Astrocyte of the spinal cord (primary cell): ENCODE measurements at regions not wholly inside any gene's neighbourhood (a gene's known extent, or its start where the extent isn't known, plus 50 kb on each side); places are given as distances from the start of the nearest gene placed in this dataset.
A peak's percentile ranks its signal among the peaks of the same experiment; 100 is the strongest.

Source experiments
- DNase-seq: peaks from one replicate; pipeline ENCODE4 v3.0.0; 2011; ENCODE audit warnings: low read depth, low spot score
- H3K4me3 ChIP-seq: 2 replicates; pipeline ENCODE4 v1.5.1; 2011; ENCODE audit warnings: low read depth, mild to moderate bottlenecking, low read length, moderate library complexity
- CTCF ChIP-seq: IDR thresholded peaks from 2 replicates; pipeline ENCODE4 v1.5.1; 2012; ENCODE audit warnings: low read depth, mild to moderate bottlenecking, low read length, inconsistent platforms
- in situ Hi-C: cut with HindIII; loops from 2 replicates; pipeline ENCODE4 v1.10.0; 2017; ENCODE audit warnings: low sequenced_read_pairs

GRCh38 chr3:102206511-102207031 is 228.2 kb upstream of the ZPLD1 start:
- H3K4me3 ChIP-seq, result no peak overlapping the region
- in situ Hi-C loops, result no loop called here
- DNase-seq, result peak; percentile 64
- no peak for TF ChIP-seq CTCF

- in situ Hi-C loops, result no loop called here
- DNase-seq, result peak; percentile 16
- no peak for TF ChIP-seq CTCF
- H3K4me3 ChIP-seq, result no peak overlapping the region
These were observed 227.7 kb upstream of the ZPLD1 start for GRCh38 chr3:102207151-102207571.

GRCh38 chr3:102215166-102215565 is 219.6 kb upstream of the ZPLD1 start:
- in situ Hi-C loops, result no loop called here
- DNase-seq, result no peak

DNA sequence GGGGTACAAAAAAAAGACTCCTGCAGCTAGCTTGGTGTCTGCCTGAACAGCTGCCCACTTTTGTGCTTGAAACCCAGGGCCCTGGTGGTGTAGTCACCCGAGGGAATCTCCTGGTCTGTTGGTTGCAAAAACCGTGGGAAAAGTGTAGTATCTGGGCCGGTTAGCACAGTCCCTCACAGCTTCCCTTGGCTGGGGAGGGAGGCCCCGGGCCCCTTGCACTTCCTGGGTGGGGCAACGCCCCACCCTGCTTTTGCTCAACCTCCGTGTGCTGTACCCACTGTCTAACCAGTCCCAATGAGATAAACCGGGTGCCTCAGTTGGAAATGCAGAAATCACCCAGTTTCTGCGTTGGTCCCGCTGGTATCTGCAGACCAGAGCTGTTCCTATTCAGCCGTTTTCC is 211.7 kb upstream of the ZPLD1 start:
- in situ Hi-C loops, result loop anchor here (10.0 kb wide), 1 partner anchor 418 kb away; no protein-coding TSS in a partner anchor
- no peak for DNase-seq
- no peak for TF ChIP-seq CTCF
- H3K4me3 ChIP-seq, result no peak overlapping the region

More at GRCh38 chr3:102215166-102215565, 219.6 kb upstream of the ZPLD1 start:
- no peak overlapping the region for H3K4me3 ChIP-seq
- TF ChIP-seq CTCF, result no peak

DNA sequence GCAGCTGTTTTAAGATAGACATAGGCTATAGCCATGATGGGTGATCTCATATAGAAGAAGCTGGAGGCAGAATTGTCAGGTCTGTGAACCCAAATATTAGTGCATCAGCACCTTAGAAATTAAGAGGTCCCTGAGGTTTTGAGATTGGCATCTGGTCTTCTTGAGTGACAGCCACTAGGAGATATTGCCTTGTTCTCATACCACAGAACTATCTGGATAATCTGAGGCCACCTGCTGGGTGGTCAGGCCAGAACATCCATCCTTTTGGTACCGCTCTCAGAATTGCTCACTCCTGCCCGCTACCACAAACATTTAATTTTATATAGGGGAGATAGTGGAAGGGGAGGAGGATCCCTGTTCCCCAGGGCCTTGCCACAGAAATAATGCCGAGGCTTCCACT is 210.6 kb upstream of the ZPLD1 start:
- H3K4me3 ChIP-seq, result no peak overlapping the region
- in situ Hi-C loops, result loop anchor here (10.0 kb wide), 1 partner anchor 419 kb away; no protein-coding TSS in a partner anchor
- TF ChIP-seq CTCF, result peak; percentile 34
- DNase-seq, result peak; percentile 28

DNA sequence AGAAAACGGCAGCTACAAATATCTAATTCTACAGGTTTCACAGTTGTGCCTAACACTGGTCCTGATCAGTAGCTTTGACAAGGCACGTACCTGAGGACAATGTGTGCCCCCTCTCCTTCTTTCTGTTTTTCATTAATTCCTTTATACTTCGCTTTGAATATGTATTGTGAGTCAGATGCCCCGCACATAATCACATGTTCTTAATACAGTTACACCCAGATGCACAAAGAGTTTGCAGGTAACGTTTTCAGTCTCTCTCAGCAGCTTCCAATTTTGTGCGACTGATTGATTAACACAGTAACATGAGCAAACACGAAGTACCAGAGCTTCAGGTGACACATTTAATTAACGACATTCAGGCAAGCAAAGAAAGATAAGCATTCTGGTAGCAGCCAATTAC is 209.8 kb upstream of the ZPLD1 start:
- TF ChIP-seq CTCF, result no peak
- in situ Hi-C loops, result loop anchor here (10.0 kb wide), 1 partner anchor 420 kb away; no protein-coding TSS in a partner anchor

More for the DNA sequence above, 209.8 kb upstream of the ZPLD1 start:
- no peak for DNase-seq
- H3K4me3 ChIP-seq, result no peak overlapping the region
